Glutamatergic neuron (in vitro differentiated cells): ENCODE measurements at regions not wholly inside any gene's neighbourhood (a gene's known extent, or its start where the extent isn't known, plus 50 kb on each side); places are given as distances from the start of the nearest gene placed in this dataset.

Experiments used
- DNase-seq: peaks from one replicate; pipeline ENCODE4 v3.0.0; 2022
- H3K27ac Mint-ChIP-seq: one replicate; pipeline ENCODE4 v1.8.0; 2020; ENCODE audit warnings: mild to moderate bottlenecking, mixed read lengths, inconsistent platforms; ENCODE audit not compliant: unreplicated experiment
- H3K27me3 Mint-ChIP-seq: one replicate; pipeline ENCODE4 v1.8.0; 2020; ENCODE audit warnings: mild to moderate bottlenecking, moderate library complexity, mixed read lengths, inconsistent platforms; ENCODE audit not compliant: unreplicated experiment
- H3K36me3 Mint-ChIP-seq: one replicate; pipeline ENCODE4 v1.8.0; 2020; ENCODE audit warnings: mild to moderate bottlenecking, mixed read lengths, inconsistent platforms; ENCODE audit not compliant: unreplicated experiment
- H3K4me1 Mint-ChIP-seq: one replicate; pipeline ENCODE4 v1.8.0; 2020; ENCODE audit warnings: mild to moderate bottlenecking, low read depth, mixed read lengths, inconsistent platforms; ENCODE audit not compliant: unreplicated experiment
- H3K4me3 Mint-ChIP-seq: one replicate; pipeline ENCODE4 v1.8.0; 2020; ENCODE audit warnings: mild to moderate bottlenecking, mixed read lengths, inconsistent platforms; ENCODE audit not compliant: unreplicated experiment
- H3K9me3 Mint-ChIP-seq: one replicate; pipeline ENCODE4 v1.8.0; 2020; ENCODE audit warnings: mild to moderate bottlenecking, moderate library complexity, mixed read lengths, inconsistent platforms; ENCODE audit not compliant: unreplicated experiment
- TF ChIP-seq, protein P1 (sequence below): fragments of 200-600 bp; sonication (generic); IDR thresholded peaks from one replicate; pipeline ENCODE4 v1.5.0; 2021; ENCODE audit not compliant: partially characterized antibody, unreplicated experiment

GRCh38 chr15:45891766-45892165 is 256.9 kb downstream of the SQOR start:
- TF ChIP-seq, protein P1, sequence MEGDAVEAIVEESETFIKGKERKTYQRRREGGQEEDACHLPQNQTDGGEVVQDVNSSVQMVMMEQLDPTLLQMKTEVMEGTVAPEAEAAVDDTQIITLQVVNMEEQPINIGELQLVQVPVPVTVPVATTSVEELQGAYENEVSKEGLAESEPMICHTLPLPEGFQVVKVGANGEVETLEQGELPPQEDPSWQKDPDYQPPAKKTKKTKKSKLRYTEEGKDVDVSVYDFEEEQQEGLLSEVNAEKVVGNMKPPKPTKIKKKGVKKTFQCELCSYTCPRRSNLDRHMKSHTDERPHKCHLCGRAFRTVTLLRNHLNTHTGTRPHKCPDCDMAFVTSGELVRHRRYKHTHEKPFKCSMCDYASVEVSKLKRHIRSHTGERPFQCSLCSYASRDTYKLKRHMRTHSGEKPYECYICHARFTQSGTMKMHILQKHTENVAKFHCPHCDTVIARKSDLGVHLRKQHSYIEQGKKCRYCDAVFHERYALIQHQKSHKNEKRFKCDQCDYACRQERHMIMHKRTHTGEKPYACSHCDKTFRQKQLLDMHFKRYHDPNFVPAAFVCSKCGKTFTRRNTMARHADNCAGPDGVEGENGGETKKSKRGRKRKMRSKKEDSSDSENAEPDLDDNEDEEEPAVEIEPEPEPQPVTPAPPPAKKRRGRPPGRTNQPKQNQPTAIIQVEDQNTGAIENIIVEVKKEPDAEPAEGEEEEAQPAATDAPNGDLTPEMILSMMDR, result no peak
- DNase-seq, result no peak
- Mint-ChIP-seq H3K4me3 (no peak overlapping the region), H3K36me3 (no peaks in the 10 kb centered on the region), H3K27me3 (no peaks in the 10 kb centered on the region), H3K27ac (no peak overlapping the region), H3K4me1 (no peaks in the 10 kb centered on the region), H3K9me3 (no peaks in the 10 kb centered on the region)

DNA sequence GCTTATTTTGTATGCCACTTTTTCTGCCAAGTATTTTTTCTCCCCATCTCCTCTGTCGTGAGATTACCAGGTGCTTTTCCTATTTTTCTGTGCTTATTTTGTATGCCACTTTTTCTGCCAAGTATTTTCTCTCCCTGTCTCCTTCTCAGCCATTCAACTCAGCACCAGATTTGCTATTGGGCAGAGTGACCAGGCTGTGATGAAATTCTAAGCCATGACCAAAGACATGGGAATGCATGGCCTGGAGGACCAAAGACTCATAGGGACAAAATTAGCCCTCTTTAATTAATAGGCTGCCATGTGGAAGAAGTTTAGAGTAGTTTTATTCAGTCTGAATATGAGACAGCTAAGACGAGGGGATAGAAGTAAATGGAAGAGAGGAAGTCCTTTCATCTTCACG is 257.4 kb downstream of the SQOR start:
- Mint-ChIP-seq H3K9me3 (no peaks in the 10 kb centered on the region), H3K4me3 (no peak overlapping the region), H3K36me3 (no peaks in the 10 kb centered on the region), H3K27me3 (no peaks in the 10 kb centered on the region), H3K27ac (no peak overlapping the region), H3K4me1 (no peaks in the 10 kb centered on the region)
- TF ChIP-seq, protein P1, result no peak
- no peak for DNase-seq

DNA sequence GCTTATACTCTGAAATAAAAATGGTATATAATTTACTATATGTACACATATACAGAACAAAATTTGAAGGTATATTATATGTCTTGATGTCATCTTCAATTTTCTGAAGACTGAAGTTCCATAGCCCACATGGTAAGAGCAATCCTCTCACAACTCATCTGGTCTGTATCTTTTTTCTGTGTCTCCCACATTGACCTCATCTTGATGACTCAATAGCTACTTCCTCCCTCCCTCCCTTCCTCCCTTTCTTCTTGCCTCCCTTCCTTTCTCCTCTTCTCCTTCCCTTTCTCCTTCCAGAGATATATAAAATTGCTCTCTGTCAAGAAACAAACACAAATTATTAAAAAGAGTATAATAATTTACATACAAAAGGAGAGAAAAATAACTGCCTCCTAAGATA is 268.5 kb downstream of the SQOR start:
- Mint-ChIP-seq H3K9me3 (peaks cover 3% of the 10 kb centered on the region), H3K27ac (no peak overlapping the region), H3K4me1 (no peaks in the 10 kb centered on the region), H3K36me3 (no peaks in the 10 kb centered on the region), H3K27me3 (no peaks in the 10 kb centered on the region), H3K4me3 (no peak overlapping the region)
- TF ChIP-seq, protein P1, result no peak
- no peak for DNase-seq

- no peak overlapping the region for H3K27ac Mint-ChIP-seq
These were observed 269.2 kb downstream of the SQOR start for GRCh38 chr15:45904019-45904418.

DNA sequence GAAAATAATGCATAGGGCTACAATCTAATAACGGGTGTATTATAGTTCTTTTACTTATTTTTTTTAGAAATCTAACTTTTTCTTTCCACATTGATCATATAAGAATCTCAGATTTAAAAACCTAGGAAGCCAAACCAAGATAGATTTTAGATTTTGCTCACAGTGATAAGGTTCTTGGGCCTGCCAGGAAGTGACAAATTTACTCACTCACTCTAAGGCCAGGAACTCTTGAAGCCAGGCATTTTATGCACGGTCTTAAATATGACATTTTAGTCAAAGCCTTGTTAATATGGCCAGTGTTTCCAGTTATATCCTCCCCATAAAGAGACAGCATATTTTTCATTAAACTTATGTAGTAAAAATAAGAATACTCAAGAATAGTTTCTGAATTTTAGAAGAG is 271.4 kb downstream of the SQOR start:
- no peak for DNase-seq
- Mint-ChIP-seq H3K4me3 (no peak overlapping the region), H3K27me3 (no peaks in the 10 kb centered on the region), H3K36me3 (no peaks in the 10 kb centered on the region), H3K4me1 (no peaks in the 10 kb centered on the region), H3K9me3 (no peaks in the 10 kb centered on the region), H3K27ac (no peak overlapping the region)
- TF ChIP-seq, protein P1, result no peak

More at GRCh38 chr15:45904019-45904418, 269.2 kb downstream of the SQOR start:
- Mint-ChIP-seq H3K4me1 (no peaks in the 10 kb centered on the region), H3K27me3 (no peaks in the 10 kb centered on the region), H3K4me3 (no peak overlapping the region), H3K36me3 (no peaks in the 10 kb centered on the region), H3K9me3 (peaks cover 3% of the 10 kb centered on the region)
- DNase-seq, result no peak
- TF ChIP-seq, protein P1, result no peak
